Stimulated activated CD8-positive, alpha-beta memory T cell treated with anti-CD3 and anti-CD28 coated beads, Interleukin-4, amount 100 ng/mL, for 4 hours (primary cell): ENCODE measurements at regions not wholly inside any gene's neighbourhood (a gene's known extent, or its start where the extent isn't known, plus 50 kb on each side); places are given as distances from the start of the nearest gene placed in this dataset.

Experiments used
- DNase-seq, 2 donors: peaks; one replicate each; pipeline ENCODE4 v3.0.0-alpha.2; 2020; ENCODE audit warnings: low read depth in 2 of 2, low spot score in 1 of 2

GRCh38 chr9:17846948-17847655 lies 268.2 kb downstream of the SH3GL2 start:
- DNase-seq = no peak

- no peak for DNase-seq
Observed at GRCh38 chr9:17847908-17848307, 269.0 kb downstream of the SH3GL2 start.

- DNase-seq = no peak
Observed at GRCh38 chr9:17852108-17852507, 273.2 kb downstream of the SH3GL2 start.

- no peak for DNase-seq
Observed at GRCh38 chr9:17854487-17854886, 275.6 kb downstream of the SH3GL2 start.

GRCh38 chr9:17856995-17857394 lies 278.1 kb downstream of the SH3GL2 start:
- no peak for DNase-seq

- DNase-seq = no peak
Observed at GRCh38 chr9:17859228-17859627, 280.4 kb downstream of the SH3GL2 start.

GRCh38 chr9:17859987-17860386 lies 281.1 kb downstream of the SH3GL2 start:
- DNase-seq = no peak

- DNase-seq = no peak
Observed at GRCh38 chr9:17862101-17862500, 283.2 kb downstream of the SH3GL2 start.

GRCh38 chr9:17862629-17863028 lies 283.8 kb downstream of the SH3GL2 start:
- DNase-seq = no peak

- DNase-seq = no peak
Observed at GRCh38 chr9:17863213-17863883, 284.5 kb downstream of the SH3GL2 start.

- DNase-seq = no peak
Observed at GRCh38 chr9:17863924-17864323, 285.1 kb downstream of the SH3GL2 start.

- no peak for DNase-seq
Observed at GRCh38 chr9:17864951-17865350, 286.1 kb downstream of the SH3GL2 start.

GRCh38 chr9:17865881-17866280 lies 287.0 kb downstream of the SH3GL2 start:
- DNase-seq = no peak

- no peak for DNase-seq
Observed at GRCh38 chr9:17870722-17871121, 291.9 kb downstream of the SH3GL2 start.

GRCh38 chr9:17871213-17871890 lies 292.5 kb downstream of the SH3GL2 start:
- DNase-seq = no peak

GRCh38 chr9:17875886-17876285 lies 297.0 kb downstream of the SH3GL2 start:
- no peak for DNase-seq

- DNase-seq = no peak
Observed at GRCh38 chr9:17876687-17877086, 297.8 kb downstream of the SH3GL2 start.

GRCh38 chr9:17878810-17879370 lies 300.0 kb downstream of the SH3GL2 start:
- DNase-seq = no peak

GRCh38 chr9:17881371-17881770 lies 302.5 kb downstream of the SH3GL2 start:
- DNase-seq = no peak

- DNase-seq = no peak
Observed at GRCh38 chr9:17882688-17883594, 304.1 kb downstream of the SH3GL2 start.

- DNase-seq = no peak
Observed at GRCh38 chr9:17888066-17888465, 309.2 kb downstream of the SH3GL2 start.
